Cerebellar nuclear complex (tissue), 1 donor: ENCODE measurements at regions not wholly inside any gene's neighbourhood (a gene's known extent, or its start where the extent isn't known, plus 50 kb on each side); places are given as distances from the start of the nearest gene placed in this dataset.

ENCODE experiments used
- DNase-seq, 2 experiments: peaks; one replicate each; lab custom pipeline; 2025; lab: John Stamatoyannopoulos, UW

DNA sequence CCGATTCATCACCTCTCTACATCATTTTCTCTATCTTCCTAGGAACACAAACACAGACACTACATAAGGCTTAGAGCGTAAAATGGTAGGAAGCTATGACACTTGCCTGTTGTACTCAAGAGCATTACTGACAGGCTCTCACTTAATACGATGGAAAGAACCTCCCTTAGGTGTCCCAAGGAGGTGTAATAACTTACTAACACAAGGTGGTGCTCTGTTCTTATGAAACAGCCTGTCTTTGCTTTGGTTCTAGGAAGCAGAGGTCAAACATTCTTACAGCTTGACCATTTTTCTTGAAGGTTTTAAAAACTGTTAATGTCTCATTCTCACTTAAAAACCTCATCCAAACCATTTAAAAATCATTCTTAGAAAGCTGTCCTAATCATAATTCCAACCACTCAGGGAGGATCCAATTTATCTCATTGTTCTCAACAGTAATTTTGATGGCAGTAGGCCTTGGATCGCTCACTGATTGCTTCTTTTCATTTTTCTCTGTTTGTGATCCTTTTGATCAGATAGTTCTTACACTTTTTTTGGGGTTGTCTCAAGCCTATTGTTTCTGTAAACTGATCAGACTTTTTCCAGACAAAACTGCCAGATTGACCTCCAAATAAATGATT, 317.8 kb upstream of the AGTR1 start:
- DNase-seq: peak in 1 of 2 experiments; percentile 6

DNA sequence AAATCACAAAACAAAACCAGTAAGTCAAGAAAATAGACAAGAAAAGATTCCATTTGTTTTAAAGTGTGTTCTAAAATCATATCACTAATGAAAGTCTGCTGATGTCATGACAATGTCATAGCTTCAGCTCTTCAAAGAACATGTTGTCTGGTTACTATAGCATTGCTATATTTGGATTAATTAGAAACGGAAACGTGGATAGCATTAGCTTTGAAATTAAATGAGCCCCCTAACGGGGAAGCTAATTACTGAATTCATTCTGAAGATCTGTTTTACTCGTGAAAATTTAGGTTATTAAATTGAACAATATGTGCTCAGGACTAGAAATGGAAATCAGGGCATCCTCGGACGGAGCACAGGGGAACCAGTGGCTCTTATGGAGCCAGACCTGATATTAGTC, 316.7 kb upstream of the AGTR1 start:
- no peak for DNase-seq

DNA sequence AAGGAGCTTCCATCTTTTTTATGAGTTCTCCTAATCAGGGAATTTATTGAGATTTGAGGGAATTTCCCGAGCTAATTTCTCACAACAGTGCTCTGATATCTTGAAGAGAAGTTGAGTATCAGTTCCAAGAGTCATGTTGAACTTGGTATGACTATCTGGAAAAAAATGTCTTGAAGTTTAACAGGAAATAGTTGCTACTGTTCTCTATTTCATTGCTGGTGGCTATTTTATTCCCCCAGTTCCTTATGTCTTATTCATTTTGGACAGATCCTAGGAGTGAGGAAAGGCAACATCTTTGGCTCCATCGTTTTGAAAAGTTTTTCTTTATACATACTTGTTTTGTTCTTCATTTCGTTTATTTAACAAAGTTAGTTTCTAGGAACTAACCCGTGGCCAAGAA, 307.8 kb upstream of the AGTR1 start:
- no peak for DNase-seq

DNA sequence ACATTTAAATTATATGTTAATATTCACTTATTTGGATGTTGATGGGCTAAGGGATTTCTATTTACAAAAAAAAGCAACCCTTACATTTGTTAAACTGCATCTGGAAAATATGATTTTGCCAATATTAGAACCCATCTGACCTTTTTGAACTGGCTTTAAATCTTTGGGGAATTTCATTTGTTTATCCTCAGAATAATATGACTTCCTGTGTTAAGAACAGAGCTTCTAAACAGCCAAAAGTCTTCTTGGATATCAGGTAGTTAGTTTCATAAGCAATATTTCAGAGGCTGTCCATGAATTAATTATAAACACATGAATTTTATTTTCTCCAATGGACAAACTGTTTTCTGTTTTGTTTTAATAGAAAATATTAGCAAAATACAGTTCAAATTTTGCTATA, 301.9 kb upstream of the AGTR1 start:
- DNase-seq: no peak

DNA sequence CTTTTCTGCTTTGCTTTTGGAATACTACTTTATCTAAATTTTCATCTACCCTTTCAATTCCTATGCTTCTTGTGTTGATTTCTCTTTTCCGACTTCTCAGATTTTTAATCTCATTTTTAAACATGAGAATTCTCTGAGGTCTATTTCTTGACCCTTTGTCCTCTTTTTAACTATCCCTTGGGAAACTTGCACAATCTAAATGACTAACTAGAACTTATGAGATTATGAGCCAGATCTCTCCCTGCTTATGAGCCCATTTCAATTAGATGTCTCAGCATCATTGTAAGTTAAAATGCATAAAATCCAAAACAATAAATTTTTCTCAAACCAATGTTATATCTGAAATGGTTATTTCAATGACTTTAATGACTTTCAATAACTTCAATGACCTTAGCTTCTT, 296.9 kb upstream of the AGTR1 start:
- DNase-seq: no peak

DNA sequence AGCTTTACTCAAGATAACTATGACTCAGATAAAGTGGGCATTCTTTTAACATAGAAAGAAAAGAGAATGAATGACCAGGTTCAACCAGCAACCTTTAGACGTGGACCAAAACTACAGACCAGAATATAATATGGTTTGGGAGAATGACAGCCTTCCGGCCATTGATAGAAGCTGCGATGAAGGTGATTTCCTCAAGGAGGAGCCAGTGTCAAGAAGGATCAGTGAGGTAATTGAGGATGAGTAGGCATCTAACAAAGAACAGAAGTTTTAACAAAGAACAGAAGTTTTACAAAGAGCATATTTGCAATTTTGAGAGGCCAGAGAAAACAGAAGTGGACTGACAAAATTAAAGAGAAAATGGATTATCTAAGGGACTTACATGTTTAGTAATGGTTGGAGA, 289.0 kb upstream of the AGTR1 start:
- DNase-seq: no peak

DNA sequence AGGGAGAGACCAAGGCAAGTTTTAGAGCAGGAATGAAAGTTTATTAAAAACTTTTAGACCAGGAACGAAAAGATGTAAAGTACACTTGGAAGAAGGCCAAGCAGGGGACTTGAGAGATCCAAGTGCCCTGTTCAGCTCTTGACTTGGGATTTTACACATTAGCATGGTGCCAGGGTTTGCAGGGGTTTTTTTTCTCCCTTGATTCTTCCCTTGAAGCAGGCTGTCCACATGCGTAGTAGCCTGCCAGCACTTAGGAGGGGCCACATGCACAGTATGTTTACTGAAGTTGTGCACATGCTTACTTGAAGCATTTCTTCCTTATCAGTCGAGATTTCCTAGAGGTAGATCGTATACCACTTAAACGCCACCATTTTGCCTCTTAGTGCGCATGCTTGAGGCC, 277.5 kb upstream of the AGTR1 start:
- no peak for DNase-seq

DNA sequence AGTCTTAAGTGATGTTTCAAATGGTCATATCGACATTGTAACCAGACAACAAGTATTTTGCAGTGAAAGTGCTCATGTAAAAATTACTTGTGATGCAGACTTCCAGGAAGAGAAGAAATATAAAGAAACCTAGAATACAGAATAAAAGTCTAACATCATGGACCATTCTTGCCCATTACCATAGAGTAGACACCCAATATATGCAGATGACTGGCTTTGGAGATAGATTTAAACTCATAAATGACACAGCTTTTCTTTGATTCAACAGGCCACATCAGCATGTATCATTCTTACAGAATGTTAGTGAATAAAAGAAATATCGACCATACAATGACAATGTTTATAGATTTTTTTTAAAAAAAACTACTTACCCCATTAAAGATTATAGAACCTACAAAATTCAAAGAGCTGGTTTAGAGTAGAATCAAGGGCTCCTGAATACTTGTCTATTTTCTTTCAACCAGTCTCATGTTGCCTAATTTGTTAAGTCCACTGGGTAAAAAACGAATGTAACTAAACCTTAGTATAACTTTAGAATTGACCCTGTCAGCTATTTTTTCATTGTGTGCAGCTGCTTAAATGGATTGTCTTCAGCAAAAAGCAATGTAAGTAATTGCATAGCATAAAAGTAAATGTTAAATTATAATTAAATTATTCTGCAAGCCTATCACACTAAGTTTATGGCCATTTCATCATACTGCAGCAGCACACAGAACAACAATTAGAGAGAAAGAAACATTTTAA, 268.7 kb upstream of the AGTR1 start:
- DNase-seq: no peak

DNA sequence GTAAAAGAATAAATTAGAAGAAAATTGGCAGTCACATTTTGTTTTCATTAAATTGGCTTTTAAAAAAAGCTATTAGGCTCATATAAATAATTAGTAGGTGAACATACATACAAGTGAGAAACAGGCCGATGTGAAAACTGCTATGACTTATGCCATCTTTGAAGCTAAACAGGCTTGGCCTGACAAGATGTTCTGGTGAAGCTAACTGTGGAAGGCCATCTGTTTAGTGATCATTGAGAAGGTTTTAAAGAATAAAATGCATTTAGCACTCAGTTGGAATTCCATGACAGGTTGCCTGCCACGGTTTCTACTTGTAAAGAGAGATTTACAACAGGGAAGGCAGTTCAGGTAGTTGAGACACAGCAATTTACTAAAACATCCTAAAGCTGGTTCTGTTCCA, 264.0 kb upstream of the AGTR1 start:
- no peak for DNase-seq

DNA sequence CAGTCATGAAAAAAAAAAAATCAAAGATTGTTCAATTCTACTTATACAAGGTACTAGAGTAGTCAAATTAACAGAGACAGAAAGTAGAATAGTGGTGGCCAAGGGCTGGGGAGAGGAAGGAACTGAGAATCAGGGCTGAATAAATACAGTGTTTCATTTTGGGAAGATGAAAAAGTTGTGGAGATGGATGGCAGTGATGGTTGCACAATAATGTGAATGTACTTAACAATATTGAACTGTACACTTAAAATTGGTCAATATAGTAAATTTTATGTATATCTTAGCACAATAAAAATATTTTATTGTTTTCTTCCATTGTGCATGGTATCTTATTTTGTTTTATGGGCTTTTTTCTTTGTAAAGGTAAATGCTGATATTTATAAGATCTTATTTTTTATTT, 262.2 kb upstream of the AGTR1 start:
- DNase-seq: no peak

DNA sequence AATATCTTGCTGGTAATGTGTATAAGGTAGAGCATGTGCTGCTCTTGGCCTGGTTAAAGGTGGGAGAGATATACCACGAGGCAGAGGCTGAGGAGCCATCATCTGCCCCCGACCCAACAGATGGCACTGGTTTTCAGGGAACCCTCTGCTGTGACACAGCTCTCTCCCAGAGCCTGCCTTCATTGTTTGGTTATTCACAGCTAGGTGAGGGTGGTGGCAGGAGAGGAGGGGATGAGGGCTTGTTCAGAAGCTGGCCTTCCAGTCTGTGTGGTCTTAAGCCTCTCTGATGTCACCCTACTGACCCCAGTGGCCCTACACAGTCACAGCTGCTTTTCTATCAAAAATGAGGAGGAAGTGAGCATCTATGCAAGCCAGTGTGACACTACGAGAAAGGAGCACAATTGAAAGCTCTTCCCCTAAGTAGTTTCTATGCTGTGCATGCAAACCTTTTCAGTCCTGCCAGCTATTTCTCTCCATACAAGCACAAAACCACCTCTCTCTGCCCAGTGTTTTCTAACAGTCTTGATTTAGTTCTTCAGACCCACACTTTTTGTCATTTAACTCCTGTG, 258.4 kb upstream of the AGTR1 start:
- no peak for DNase-seq

DNA sequence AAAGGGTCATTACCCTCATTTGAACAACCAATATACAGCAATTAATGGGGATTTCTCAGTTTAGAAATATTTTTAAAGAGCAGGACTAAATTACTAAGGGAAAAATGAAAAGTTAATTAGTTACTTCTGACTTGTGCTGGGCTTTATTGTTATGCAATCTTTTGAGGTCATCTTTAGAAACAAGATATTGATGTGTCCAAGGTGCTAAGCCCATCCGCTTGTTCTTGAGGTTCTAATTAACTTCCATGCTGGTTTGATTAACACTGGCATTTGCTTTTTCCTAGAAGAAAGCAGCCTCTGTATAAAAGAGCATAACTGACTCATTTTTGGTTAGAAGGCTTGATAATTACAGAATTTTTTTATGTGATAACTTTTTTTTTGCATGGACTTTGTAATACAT, 256.5 kb upstream of the AGTR1 start:
- no peak for DNase-seq

DNA sequence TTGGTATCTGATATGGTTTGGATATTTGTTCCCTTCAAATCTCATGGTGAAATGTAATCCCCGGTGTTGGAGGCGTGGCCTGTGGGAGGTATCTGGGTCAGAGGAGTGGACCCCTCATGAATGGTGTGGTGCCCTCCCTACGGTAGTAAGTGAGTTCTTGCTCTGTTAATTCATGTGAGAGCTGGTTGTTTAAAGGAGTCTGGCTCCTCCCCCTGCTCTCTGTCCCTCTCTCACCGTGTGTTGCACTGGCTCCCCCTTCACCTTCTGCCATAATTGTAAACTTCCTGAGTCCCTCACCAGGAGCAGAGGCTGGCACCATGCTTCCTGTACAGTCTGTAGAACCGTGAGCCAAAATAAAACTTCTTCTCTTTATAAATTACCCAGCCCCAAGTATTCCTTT, 246.9 kb upstream of the AGTR1 start:
- DNase-seq: no peak

DNA sequence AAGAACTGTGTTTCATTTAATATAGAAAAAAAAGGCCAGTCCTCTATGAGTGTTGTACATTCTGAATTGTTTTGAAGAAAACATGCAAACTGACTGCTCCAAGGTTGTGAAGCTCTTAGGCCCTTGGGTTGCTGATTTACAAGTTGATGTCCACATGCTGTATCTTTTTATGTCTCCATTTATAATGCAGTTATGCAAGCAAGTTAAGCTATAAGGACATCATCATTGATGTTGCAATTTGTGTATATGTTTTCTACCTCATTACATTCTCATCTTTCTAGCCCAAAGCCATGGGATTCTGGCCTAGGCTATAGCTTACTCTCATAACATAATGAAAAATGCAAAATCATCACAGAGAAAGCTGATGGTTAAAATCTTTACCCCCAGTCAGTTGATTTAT, 245.7 kb upstream of the AGTR1 start:
- no peak for DNase-seq

DNA sequence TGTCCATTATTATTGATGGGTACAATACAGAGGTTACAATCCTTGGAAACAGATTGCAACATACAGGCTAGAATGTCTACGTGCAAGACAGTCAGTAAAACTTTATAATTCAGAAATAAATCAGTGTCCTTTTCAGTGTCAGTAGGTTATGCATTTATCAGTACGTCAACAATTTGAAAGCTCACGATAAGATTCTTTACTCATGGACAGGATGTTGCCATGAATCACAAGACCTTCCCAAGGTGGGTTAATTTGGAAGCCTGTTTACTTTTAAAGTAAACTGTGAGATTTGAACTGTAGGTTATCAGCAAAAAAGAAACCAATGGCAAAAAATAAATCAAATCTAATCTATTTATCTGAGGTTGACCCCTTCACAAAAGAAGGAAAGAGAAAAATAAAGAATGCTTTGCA, 243.9 kb upstream of the AGTR1 start:
- DNase-seq: no peak

DNA sequence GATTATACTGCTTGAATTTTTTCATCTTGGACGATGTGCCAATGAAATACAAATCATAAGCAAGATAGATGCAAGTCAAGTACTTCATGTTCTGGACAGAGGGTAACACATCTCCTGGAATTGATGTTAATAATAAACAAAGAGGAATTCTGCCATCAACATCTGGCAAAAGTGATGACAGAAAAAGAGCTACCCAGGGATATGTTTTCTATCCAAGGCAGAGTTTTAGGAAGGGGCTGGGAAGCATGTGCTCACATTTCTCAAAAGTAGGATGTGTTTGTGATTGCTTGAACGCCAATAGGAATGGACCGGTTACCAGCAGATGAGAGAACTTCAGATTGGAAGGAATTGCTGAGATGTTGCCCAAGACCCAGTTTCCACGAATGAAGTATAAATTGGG, 242.6 kb upstream of the AGTR1 start:
- no peak for DNase-seq

DNA sequence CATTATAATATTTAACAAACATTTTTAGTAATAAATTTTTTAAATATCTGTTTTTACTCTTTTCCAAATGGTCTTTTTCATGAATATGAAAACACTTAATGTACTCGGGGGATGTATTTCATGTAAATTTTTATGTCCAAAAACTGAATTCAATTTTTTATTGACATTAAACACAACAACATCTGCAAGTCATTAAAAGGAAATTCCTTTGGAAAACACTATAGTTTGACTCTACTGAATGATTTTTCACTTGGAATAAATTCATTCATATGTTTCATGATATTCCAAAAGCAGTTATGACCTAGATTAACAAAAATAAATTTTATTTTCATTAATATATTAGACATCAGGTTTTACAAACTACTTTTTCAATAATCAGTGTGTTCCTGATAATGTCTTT, 239.8 kb upstream of the AGTR1 start:
- DNase-seq: no peak

DNA sequence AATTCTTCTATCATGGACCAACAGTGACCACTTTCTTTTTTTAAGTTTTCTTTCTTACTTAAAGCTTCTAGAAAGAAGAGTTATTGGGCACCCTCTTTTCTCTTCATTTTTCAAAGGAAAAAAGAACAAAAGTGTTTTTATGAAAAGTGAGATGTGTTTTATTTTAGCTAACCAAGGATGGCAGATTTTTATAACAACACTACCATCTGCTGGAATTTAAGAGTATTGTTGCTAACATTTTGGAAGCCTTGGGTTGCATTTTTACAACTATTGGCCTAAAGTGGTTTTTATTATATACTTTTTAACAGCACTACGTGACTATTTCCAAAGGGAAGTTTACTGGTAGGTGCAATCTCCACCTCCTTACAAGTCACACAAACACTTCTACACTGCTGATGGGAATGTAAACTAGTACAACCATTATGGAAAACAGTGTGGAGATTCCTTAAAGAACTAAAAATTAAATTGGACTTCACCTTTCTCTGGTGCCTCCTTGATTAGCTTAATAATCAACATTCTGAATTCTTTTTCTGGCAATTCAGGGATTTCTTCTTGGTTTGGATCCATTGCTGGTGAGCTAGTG, 237.7 kb upstream of the AGTR1 start:
- DNase-seq: no peak

DNA sequence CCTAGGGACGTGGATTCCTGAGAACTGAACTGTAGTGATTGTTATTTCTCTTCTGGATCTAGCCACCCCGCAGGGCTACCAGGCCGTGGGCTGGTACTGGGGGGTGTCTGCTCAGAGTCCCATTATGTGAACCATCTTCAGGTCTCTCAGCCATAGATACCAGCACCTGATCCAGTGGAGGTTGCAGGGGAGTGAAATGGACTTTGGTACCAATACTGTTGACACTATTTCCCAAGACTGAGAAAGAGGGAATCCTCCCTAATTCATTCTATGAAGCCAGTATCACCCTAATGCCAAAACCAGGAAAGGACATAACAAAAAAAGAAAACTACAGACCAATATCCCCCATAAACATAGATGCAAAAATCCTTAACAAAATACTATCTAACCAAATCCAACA, 237.0 kb upstream of the AGTR1 start:
- no peak for DNase-seq

DNA sequence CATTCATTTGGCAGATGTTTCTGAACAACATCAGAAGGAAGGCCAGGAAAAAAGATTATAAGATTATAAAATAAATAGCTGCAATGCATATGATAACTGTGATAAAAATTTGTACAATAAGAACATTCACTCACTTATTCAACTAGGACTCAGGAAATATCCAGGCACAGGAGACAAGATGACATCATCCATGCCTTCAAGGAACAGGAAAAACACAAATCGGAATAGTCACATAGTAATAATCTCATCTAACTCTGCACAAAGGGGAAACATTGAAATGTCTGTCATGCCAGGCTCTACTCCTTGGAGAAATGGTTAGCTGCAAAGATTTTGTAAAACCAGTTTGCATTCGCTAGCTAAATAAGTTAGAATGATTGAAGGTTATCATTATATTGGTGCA, 233.5 kb upstream of the AGTR1 start:
- no peak for DNase-seq

DNA sequence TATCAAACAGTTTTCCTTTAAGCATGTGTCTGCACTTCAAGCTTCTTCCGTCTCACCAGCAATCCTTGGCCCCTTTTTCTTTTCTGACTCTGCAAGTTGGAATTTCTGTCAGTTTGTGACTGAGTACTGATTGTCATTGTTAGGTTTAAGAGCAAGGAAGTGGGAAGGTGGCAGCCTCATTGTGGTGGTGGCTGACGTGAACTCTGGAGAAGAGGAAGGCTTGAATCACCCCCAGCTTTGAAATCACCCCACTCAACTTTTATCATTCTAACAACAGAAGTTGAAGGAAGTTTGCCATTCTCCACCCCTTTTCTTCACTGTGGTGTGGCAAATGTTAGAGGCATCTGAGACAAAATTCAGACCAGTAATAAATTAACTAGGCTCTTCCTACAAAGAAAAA, 231.6 kb upstream of the AGTR1 start:
- no peak for DNase-seq

DNA sequence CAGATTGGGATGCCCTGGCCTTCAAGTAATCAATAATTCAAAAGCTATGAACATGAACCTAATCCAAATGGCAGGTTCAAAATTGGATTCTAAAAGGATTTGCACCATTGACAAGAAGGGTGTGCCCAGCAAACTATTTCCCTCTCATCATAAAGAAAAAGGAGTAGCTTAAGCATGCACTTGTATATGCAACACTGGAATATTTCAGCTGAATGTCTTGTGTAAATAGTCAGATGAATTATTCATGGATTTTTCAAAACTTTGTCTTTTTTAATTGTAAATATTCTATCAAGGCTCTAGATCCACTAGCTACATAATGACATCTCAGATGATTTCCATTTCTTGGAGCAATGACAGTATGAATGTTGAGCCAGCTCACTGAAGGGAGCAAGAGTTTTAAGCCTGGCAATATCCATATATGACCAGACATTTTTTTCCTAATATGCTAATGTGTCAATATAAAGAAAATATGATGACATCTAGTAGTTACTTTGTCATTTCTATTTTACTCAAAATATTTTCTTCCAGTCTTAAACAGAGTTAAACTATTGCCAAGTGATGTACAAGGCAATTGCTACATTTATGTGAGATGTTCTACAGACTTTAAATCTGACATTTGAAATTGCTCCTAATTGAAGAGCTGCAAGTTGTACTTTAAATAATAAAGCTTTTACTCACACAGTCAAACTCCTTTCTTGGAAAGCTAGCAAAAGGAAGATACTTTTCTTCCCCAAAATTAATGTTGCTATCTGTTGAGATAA, 230.5 kb upstream of the AGTR1 start:
- no peak for DNase-seq

DNA sequence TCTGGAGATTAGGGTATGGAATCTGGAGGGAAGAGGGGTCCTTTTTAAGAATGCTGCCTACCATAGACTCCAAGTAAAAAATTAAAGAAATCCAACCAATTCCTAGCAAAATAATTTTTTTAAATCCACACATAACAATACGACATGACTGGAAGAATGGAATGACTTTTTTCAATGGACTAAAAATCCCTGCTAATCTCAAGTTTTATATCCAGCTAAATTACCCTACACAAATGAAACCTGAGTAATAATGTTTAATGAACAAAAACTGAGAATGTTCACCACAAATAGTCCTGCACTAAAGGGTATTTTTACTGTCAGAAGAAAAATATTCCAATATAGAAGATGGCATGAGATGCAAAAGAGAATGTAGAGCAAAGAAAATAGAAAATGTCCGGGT, 220.3 kb upstream of the AGTR1 start:
- DNase-seq: no peak
